Central memory CD8-positive, alpha-beta T cell (primary cell): ENCODE measurements at regions not wholly inside any gene's neighbourhood (a gene's known extent, or its start where the extent isn't known, plus 50 kb on each side); places are given as distances from the start of the nearest gene placed in this dataset.
A peak's percentile ranks its signal among the peaks of the same experiment; 100 is the strongest.
"Not testable (repeated sequence)": the region's sequence is repeated elsewhere in the genome, so short reads cannot be mapped to it uniquely, and the experiment has no call there.

Experiments used
- ATAC-seq: fragments of 150-1000 bp; cut with Tn5 transposase; replicated peaks from 2 replicates; pipeline ENCODE4 v1.10.0; 2022; ENCODE audit warnings: mild to moderate bottlenecking, moderate FRiP score, moderate number of reproducible peaks; ENCODE audit not compliant: poor library complexity, severe bottlenecking; ENCODE audit errors: extremely low read depth
- DNase-seq, 2 donors: peaks; one replicate each; pipeline ENCODE4 v3.0.0; 2021; ENCODE audit warnings: low spot score in 2 of 2
- H3K27ac Mint-ChIP-seq: one replicate; pipeline ENCODE4 v1.8.0; 2022; ENCODE audit warnings: low read depth, mild to moderate bottlenecking, moderate library complexity, mixed read lengths
- H3K27me3 Mint-ChIP-seq: one replicate; pipeline ENCODE4 v1.8.0; 2022; ENCODE audit warnings: mixed read lengths
- H3K36me3 Mint-ChIP-seq: one replicate; pipeline ENCODE4 v1.8.0; 2022; ENCODE audit warnings: mild to moderate bottlenecking, moderate library complexity, mixed read lengths; ENCODE audit not compliant: insufficient read depth
- H3K4me1 Mint-ChIP-seq: one replicate; pipeline ENCODE4 v1.8.0; 2022; ENCODE audit warnings: mixed read lengths
- H3K4me3 Mint-ChIP-seq: one replicate; pipeline ENCODE4 v1.8.0; 2022; ENCODE audit warnings: mild to moderate bottlenecking, moderate library complexity, mixed read lengths
- H3K9me3 Mint-ChIP-seq: one replicate; pipeline ENCODE4 v1.8.0; 2022; ENCODE audit warnings: mixed read lengths

- Mint-ChIP-seq H3K9me3 (no peaks in the 10 kb centered on the region), H3K27me3 (peaks cover 48% of the 10 kb centered on the region), H3K36me3 (peaks cover 1% of the 10 kb centered on the region), H3K27ac (no peak overlapping the region), H3K4me3 (no peak overlapping the region), H3K4me1 (no peaks in the 10 kb centered on the region)
- no peak for DNase-seq
- ATAC-seq = no peak
Measured at GRCh38 chr5:172541099-172541772, 86.9 kb upstream of the SH3PXD2B start.

- ATAC-seq (no peak), DNase-seq (no peak)
- Mint-ChIP-seq H3K27me3 (peaks cover 39% of the 10 kb centered on the region), H3K27ac (no peak overlapping the region), H3K4me3 (no peak overlapping the region), H3K9me3 (no peaks in the 10 kb centered on the region), H3K36me3 (peaks cover 1% of the 10 kb centered on the region), H3K4me1 (no peaks in the 10 kb centered on the region)
Measured at GRCh38 chr5:172540099-172540870, 86.0 kb upstream of the SH3PXD2B start.

DNA sequence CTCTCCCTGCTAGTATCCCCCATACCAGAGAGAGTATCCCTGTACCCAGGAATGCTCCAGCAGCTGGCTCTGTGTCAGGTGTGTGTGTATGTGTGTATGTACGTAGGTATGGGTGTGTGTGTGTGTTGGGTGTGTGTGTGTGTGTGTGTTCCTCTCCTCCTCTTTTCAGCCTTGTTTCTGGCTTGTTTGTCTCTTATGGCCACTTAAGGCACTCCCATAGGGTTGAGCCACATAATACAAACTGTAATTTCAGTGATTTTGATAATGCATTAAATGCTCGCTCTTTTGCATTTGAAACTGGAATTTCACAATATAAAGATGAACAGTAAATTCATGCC is 80.8 kb upstream of the SH3PXD2B start:
- Mint-ChIP-seq H3K9me3 (no peaks in the 10 kb centered on the region), H3K27ac (no peak overlapping the region), H3K4me3 (no peak overlapping the region), H3K27me3 (peaks cover 14% of the 10 kb centered on the region), H3K36me3 (peaks cover 2% of the 10 kb centered on the region), H3K4me1 (peaks cover 10% of the 10 kb centered on the region)
- no peak for ATAC-seq
- DNase-seq = no peak

DNA sequence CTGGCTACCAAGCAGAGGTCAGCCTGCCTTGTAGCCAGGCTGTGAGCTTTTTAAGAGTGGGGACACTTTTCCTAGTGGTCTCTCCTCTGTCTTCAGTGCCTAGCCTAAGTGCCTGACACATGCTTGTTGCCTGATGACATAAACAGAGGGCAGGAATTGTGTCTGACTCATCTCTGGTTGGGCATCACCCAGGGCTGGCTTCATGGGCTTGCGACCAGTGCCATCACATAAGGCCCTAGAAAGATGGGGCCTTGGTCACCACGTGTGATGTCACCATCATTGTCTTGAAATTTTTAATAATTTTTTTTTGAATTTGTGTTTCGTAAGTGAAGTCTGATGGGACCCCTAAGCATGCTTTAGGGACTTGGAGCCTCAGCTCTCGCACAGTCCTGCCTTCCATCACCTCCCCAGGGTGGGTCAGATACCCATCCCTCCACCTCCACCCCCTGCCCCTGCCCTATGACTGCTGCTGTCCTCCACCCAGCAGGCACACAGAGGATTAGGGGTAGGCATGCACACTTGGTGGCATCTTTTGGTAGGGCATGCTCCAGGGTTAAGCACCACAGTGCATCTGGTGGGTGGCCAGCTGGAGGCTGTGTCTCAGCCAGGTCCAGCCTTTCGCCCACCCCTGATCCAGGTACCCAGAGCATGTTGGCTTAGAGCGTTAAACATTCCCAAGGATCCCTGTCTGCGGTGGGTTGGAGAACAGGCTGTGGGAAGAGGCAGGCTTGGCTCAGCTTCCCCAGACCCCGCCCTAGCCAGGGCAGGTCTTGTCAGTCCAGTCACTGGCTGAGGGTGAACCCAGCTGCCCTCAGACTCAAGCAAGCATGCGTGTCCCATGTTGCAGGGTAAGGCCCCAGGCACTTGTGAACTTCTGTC is 80.1 kb upstream of the SH3PXD2B start:
- Mint-ChIP-seq H3K27me3 (peaks cover 14% of the 10 kb centered on the region), H3K4me3 (no peak overlapping the region), H3K4me1 (peaks cover 10% of the 10 kb centered on the region), H3K36me3 (peaks cover 2% of the 10 kb centered on the region), H3K9me3 (peaks cover 1% of the 10 kb centered on the region), H3K27ac (no peak overlapping the region)
- DNase-seq (peak in 1 of 2 donors; percentile 6), ATAC-seq (no peak)

GRCh38 chr5:172533399-172534228 is 79.3 kb upstream of the SH3PXD2B start:
- peaks cover 5% of the 10 kb centered on the region for H3K9me3 Mint-ChIP-seq
- H3K4me3 Mint-ChIP-seq = no peak overlapping the region
- H3K27ac Mint-ChIP-seq = no peak overlapping the region
- DNase-seq (peak in 1 of 2 donors; percentile 2), ATAC-seq (no peak)
- peaks cover 2% of the 10 kb centered on the region for H3K36me3 Mint-ChIP-seq
- H3K27me3 Mint-ChIP-seq = peaks cover 18% of the 10 kb centered on the region
- peaks cover 10% of the 10 kb centered on the region for H3K4me1 Mint-ChIP-seq

GRCh38 chr5:172533058-172533398 is 78.7 kb upstream of the SH3PXD2B start:
- H3K36me3 Mint-ChIP-seq = peaks cover 2% of the 10 kb centered on the region
- H3K4me3 Mint-ChIP-seq = no peak overlapping the region
- H3K27ac Mint-ChIP-seq = no peak overlapping the region
- H3K9me3 Mint-ChIP-seq = peaks cover 5% of the 10 kb centered on the region
- DNase-seq (peak in 1 of 2 donors; percentile 2), ATAC-seq (no peak)
- H3K27me3 Mint-ChIP-seq = peaks cover 24% of the 10 kb centered on the region
- peaks cover 10% of the 10 kb centered on the region for H3K4me1 Mint-ChIP-seq

GRCh38 chr5:172532439-172532838 is 78.1 kb upstream of the SH3PXD2B start:
- not testable (repeated sequence) for H3K36me3 Mint-ChIP-seq, H3K4me1 Mint-ChIP-seq, ATAC-seq, H3K4me3 Mint-ChIP-seq, H3K27ac Mint-ChIP-seq, H3K9me3 Mint-ChIP-seq
- H3K27me3 Mint-ChIP-seq = peaks cover 29% of the 10 kb centered on the region
- peak in 1 of 2 donors; percentile 5 for DNase-seq

- peaks cover 2% of the 10 kb centered on the region for H3K36me3 Mint-ChIP-seq
- peaks cover 5% of the 10 kb centered on the region for H3K9me3 Mint-ChIP-seq
- ATAC-seq (peak; percentile 19), DNase-seq (no peak)
- peaks cover 37% of the 10 kb centered on the region for H3K27me3 Mint-ChIP-seq
- H3K4me3 Mint-ChIP-seq = no peak overlapping the region
- H3K27ac Mint-ChIP-seq = no peak overlapping the region
- H3K4me1 Mint-ChIP-seq = peaks cover 10% of the 10 kb centered on the region
Measured at GRCh38 chr5:172531704-172532026, 77.3 kb upstream of the SH3PXD2B start.

GRCh38 chr5:172530878-172531703 is 76.8 kb upstream of the SH3PXD2B start:
- ATAC-seq = peak; percentile 36
- peak in 1 of 2 donors; percentile 8 for DNase-seq
- Mint-ChIP-seq H3K9me3 (peaks cover 5% of the 10 kb centered on the region), H3K36me3 (peaks cover 2% of the 10 kb centered on the region), H3K27me3 (peaks cover 43% of the 10 kb centered on the region), H3K27ac (no peak overlapping the region), H3K4me1 (peaks cover 10% of the 10 kb centered on the region), H3K4me3 (no peak overlapping the region)

GRCh38 chr5:172530406-172530805 is 76.1 kb upstream of the SH3PXD2B start:
- peaks cover 47% of the 10 kb centered on the region for H3K27me3 Mint-ChIP-seq
- no peak for ATAC-seq
- H3K9me3 Mint-ChIP-seq = peaks cover 5% of the 10 kb centered on the region
- no peak overlapping the region for H3K4me3 Mint-ChIP-seq
- DNase-seq = peak in 1 of 2 donors; percentile 8
- no peak overlapping the region for H3K27ac Mint-ChIP-seq
- peaks cover 2% of the 10 kb centered on the region for H3K36me3 Mint-ChIP-seq
- peaks cover 10% of the 10 kb centered on the region for H3K4me1 Mint-ChIP-seq

GRCh38 chr5:172529896-172530295 is 75.6 kb upstream of the SH3PXD2B start:
- peaks cover 52% of the 10 kb centered on the region for H3K27me3 Mint-ChIP-seq
- peaks cover 5% of the 10 kb centered on the region for H3K9me3 Mint-ChIP-seq
- peaks cover 2% of the 10 kb centered on the region for H3K36me3 Mint-ChIP-seq
- H3K4me3 Mint-ChIP-seq = no peak overlapping the region
- no peak for DNase-seq
- peaks cover 10% of the 10 kb centered on the region for H3K4me1 Mint-ChIP-seq
- no peak for ATAC-seq
- H3K27ac Mint-ChIP-seq = no peak overlapping the region
